CD4-positive, alpha-beta T cell (primary cell): ENCODE measurements at regions not wholly inside any gene's neighbourhood (a gene's known extent, or its start where the extent isn't known, plus 50 kb on each side); places are given as distances from the start of the nearest gene placed in this dataset.
"Not testable (repeated sequence)": the region's sequence is repeated elsewhere in the genome, so short reads cannot be mapped to it uniquely, and the experiment has no call there.

ENCODE experiments used
- ATAC-seq: fragments of 200-7000 bp; cut with Tn5 transposase; one replicate; pipeline ENCODE4 v1.10.0; 2022; ENCODE audit warnings: mild to moderate bottlenecking; ENCODE audit not compliant: poor library complexity
- CTCF ChIA-PET: fragments of 350-600 bp; sonication (Branson Sonifier 250); formaldehyde crosslinking; loops from one replicate; lab custom pipeline; 2021; ENCODE audit warnings: antibody characterized with exemption, inconsistent platforms; lab: Charles Lee
- POLR2A ChIA-PET: fragments of 350-600 bp; sonication (Branson Sonifier 250); formaldehyde crosslinking; loops from one replicate; lab custom pipeline; 2021; ENCODE audit warnings: antibody characterized with exemption, inconsistent platforms; lab: Charles Lee
- DNase-seq, 14 experiments: peaks; one replicate each; pipeline ENCODE4 v3.0.0-alpha.2; 2013 to 2020; ENCODE audit warnings: mixed read lengths in 2 of 14
- H3K27ac ChIP-seq, 2 donors: one replicate each; pipeline versions ENCODE4 v1.5.1 to v1.7.0; 2013; ENCODE audit warnings: low read length in 2 of 2, low read depth in 1 of 2, mild to moderate bottlenecking in 1 of 2
- H3K27me3 ChIP-seq, 2 experiments: 1 replicate in 1 of 2; 2 replicates in 1 of 2; pipeline versions ENCODE4 v1.6.1 to v1.7.0; 2013; ENCODE audit warnings: low read length in 2 of 2, control low read depth in 1 of 2, mild to moderate bottlenecking in 1 of 2, moderate library complexity in 1 of 2; ENCODE audit not compliant: insufficient read depth in 2 of 2, control insufficient read depth in 1 of 2
- H3K36me3 ChIP-seq: one replicate; pipeline ENCODE4 v1.6.1; 2013; ENCODE audit warnings: low read length, control low read depth; ENCODE audit not compliant: insufficient read depth
- H3K4me1 ChIP-seq: one replicate; pipeline ENCODE4 v1.6.1; 2013; ENCODE audit warnings: low read length, control low read depth; ENCODE audit not compliant: insufficient read depth
- H3K4me3 ChIP-seq: one replicate; pipeline ENCODE4 v1.5.1; 2013; ENCODE audit warnings: mild to moderate bottlenecking, low read length, moderate library complexity
- H3K9me3 ChIP-seq, 2 experiments: 1 replicate in 1 of 2; 2 replicates in 1 of 2; pipeline versions ENCODE4 v1.6.1 to v1.7.0; 2013; ENCODE audit warnings: low read length in 2 of 2, mild to moderate bottlenecking in 2 of 2, control low read depth in 1 of 2, moderate library complexity in 1 of 2; ENCODE audit not compliant: control insufficient read depth in 1 of 2, insufficient read depth in 1 of 2
- H3K27ac Mint-ChIP-seq: one replicate; pipeline ENCODE4 v1.8.0; 2020; ENCODE audit warnings: mixed read lengths
- H3K27me3 Mint-ChIP-seq: one replicate; pipeline ENCODE4 v1.8.0; 2021; ENCODE audit warnings: mixed read lengths
- H3K36me3 Mint-ChIP-seq: one replicate; pipeline ENCODE4 v1.8.0; 2021; ENCODE audit warnings: low read depth, mixed read lengths
- H3K4me1 Mint-ChIP-seq: one replicate; pipeline ENCODE4 v1.8.0; 2021; ENCODE audit warnings: low read depth, mixed read lengths
- H3K4me3 Mint-ChIP-seq: one replicate; pipeline ENCODE4 v1.8.0; 2020; ENCODE audit warnings: mild to moderate bottlenecking, mixed read lengths
- H3K9me3 Mint-ChIP-seq: one replicate; pipeline ENCODE4 v1.8.0; 2020; ENCODE audit warnings: mixed read lengths
- intact Hi-C, 2 experiments: fragments of 100-400 bp; cut with DNase I in 1 of 2; cut with micrococcal nuclease in 1 of 2; formaldehyde crosslinking; loops; one replicate each; pipeline versions ENCODE4 v1.15.1 to v1.9.0; 2023 to 2025; cut with DNase I, micrococcal nuclease

DNA sequence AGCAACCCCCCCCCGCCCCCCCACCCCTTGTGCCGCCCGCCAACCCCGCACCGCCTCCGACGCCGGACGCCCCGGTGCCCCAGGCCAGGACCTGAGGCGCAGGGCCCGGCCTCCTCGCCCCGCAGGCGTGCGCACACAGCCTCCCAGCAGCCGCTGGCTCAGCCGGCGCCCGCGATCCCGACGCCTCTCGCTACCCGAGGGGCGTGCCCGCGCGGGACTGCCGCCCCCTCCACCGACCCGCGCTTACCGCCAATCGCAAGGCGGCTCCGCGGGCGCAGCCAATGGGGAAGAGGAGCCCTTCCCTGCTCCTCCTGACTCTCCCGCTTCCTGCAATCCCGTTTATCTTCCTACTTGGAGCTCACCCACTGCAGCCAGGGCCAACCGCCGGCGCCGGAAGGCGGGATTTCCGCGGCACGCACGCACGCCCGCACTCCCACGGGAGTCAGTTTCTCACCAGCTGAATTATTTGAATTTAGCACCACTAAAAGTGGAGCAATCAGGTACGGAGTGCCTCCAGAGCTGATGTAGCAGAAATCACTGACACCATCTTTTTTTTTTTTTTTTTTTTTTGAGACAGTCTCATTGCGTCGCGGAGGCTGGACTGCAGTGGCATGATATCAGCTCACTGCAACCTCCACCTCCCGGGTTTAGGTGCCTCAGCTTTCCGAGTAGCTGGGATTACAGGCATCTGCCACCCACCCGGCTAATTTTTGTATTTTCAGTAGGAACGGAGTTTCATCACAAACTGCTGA is 65.0 kb upstream of the TP53TG3D start:
- peak; percentile 84 for ATAC-seq
- H3K9me3 ChIP-seq, intact Hi-C loops, H3K27ac Mint-ChIP-seq, H3K36me3 ChIP-seq, H3K4me1 ChIP-seq, H3K4me3 Mint-ChIP-seq, H3K36me3 Mint-ChIP-seq, H3K27me3 ChIP-seq, CTCF ChIA-PET, POLR2A ChIA-PET, H3K27ac ChIP-seq, H3K4me1 Mint-ChIP-seq, H3K9me3 Mint-ChIP-seq, H3K4me3 ChIP-seq, H3K27me3 Mint-ChIP-seq, DNase-seq: not testable (repeated sequence)

- H3K27ac ChIP-seq, H3K4me3 Mint-ChIP-seq, CTCF ChIA-PET, H3K27ac Mint-ChIP-seq, intact Hi-C loops, POLR2A ChIA-PET, H3K4me3 ChIP-seq, H3K36me3 ChIP-seq, ATAC-seq, H3K9me3 ChIP-seq, DNase-seq, H3K9me3 Mint-ChIP-seq, H3K4me1 ChIP-seq, H3K27me3 ChIP-seq, H3K4me1 Mint-ChIP-seq, H3K27me3 Mint-ChIP-seq, H3K36me3 Mint-ChIP-seq: not testable (repeated sequence)
Observed at GRCh38 chr16:32202585-32202984, 50.5 kb upstream of the TP53TG3D start.
